ENCODE measurements at regions not wholly inside any gene's neighbourhood (a gene's known extent, or its start where the extent isn't known, plus 50 kb on each side); places are given as distances from the start of the nearest gene placed in this dataset.

DNA sequence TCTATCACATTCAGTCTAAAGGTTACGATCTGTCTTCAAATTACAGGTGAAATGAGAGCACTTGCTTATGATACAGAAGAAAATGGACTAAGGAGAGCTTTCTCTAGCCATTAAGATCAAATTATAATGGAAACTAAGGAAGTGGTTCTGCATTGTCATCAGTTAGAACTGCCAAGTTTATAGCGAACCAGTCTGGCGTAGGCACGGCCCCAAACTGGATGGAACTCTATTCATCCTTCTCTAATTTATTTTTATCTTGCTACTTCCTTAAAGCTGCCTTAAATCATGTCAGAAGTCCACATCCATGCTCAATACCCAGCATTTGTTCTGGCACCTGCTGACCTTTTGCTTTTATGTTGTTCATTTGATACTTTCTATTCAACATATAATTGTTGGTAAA, 63.7 kb upstream of the APBB1IP start:
- TF ChIP-seq TAF1 (IDR thresholded peaks at IDR 0.05; ENCODE audit: borderline replicate concordance, insufficient read depth, low read length) (no peak), POLR2AphosphoS5 (IDR thresholded peaks at IDR 0.05; ENCODE audit: low read depth, low read length) (no peak), SIN3A (IDR thresholded peaks at IDR 0.05; ENCODE audit: borderline replicate concordance, insufficient read depth, low read length) (no peak), FOXP2 (optimal IDR thresholded peaks at IDR 0.05; ENCODE audit: borderline replicate concordance, extremely low read depth, extremely low read length, insufficient read depth) (no peak)
- TF ChIP-seq, protein P1, sequence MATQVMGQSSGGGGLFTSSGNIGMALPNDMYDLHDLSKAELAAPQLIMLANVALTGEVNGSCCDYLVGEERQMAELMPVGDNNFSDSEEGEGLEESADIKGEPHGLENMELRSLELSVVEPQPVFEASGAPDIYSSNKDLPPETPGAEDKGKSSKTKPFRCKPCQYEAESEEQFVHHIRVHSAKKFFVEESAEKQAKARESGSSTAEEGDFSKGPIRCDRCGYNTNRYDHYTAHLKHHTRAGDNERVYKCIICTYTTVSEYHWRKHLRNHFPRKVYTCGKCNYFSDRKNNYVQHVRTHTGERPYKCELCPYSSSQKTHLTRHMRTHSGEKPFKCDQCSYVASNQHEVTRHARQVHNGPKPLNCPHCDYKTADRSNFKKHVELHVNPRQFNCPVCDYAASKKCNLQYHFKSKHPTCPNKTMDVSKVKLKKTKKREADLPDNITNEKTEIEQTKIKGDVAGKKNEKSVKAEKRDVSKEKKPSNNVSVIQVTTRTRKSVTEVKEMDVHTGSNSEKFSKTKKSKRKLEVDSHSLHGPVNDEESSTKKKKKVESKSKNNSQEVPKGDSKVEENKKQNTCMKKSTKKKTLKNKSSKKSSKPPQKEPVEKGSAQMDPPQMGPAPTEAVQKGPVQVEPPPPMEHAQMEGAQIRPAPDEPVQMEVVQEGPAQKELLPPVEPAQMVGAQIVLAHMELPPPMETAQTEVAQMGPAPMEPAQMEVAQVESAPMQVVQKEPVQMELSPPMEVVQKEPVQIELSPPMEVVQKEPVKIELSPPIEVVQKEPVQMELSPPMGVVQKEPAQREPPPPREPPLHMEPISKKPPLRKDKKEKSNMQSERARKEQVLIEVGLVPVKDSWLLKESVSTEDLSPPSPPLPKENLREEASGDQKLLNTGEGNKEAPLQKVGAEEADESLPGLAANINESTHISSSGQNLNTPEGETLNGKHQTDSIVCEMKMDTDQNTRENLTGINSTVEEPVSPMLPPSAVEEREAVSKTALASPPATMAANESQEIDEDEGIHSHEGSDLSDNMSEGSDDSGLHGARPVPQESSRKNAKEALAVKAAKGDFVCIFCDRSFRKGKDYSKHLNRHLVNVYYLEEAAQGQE (IDR thresholded peaks at IDR 0.05; ENCODE audit: insufficient read depth in 1 of 2, low read depth in 2 of 2, low read length in 2 of 2): no peak
